Endothelial cell of umbilical vein (primary cell): ENCODE measurements at regions not wholly inside any gene's neighbourhood (a gene's known extent, or its start where the extent isn't known, plus 50 kb on each side); places are given as distances from the start of the nearest gene placed in this dataset.

Experiments
- BruUV-seq: library from RNA; stranded (reverse); fragments of 400-500 nt; replicated peaks from 2 replicates; lab custom pipeline; 2021; lab: Mats Ljungman, UMichigan
- CTCF ChIA-PET: fragments of 300-600, 350-600 bp; sonication (Branson Sonifier 250); formaldehyde crosslinking; loops from one replicate; lab custom pipeline; 2021; ENCODE audit warnings: antibody characterized with exemption, inconsistent platforms; lab: Charles Lee
- POLR2A ChIA-PET: fragments of 300-600, 350-600 bp; sonication (Branson Sonifier 250); formaldehyde crosslinking; loops from one replicate; lab custom pipeline; 2021; ENCODE audit warnings: antibody characterized with exemption, inconsistent platforms; lab: Charles Lee
- DNase-seq: peaks from one replicate; pipeline ENCODE4 v3.0.0-alpha.2; 2011; ENCODE audit warnings: low read depth, low spot score
- FAIRE-seq: peaks from 2 replicates; lab custom pipeline; 2011; peaks lifted over from hg19 to GRCh38; lab: Jason Lieb, UNC
- H2AFZ ChIP-seq: 2 replicates; pipeline ENCODE4 v1.6.0; 2012; ENCODE audit warnings: low read depth, low read length, control low read depth, inconsistent platforms
- H3K27ac ChIP-seq: 2 replicates; pipeline ENCODE4 v1.5.1; 2011; ENCODE audit warnings: low read depth, mild to moderate bottlenecking, control low read depth, low read length, moderate library complexity; ENCODE audit not compliant: insufficient read depth
- H3K27me3 ChIP-seq, 2 experiments: 2 replicates each; pipeline versions ENCODE4 v1.6.0 to v1.6.1; 2011; ENCODE audit warnings: low read length in 2 of 2, mixed read lengths in 1 of 2; ENCODE audit not compliant: control insufficient read depth in 2 of 2, insufficient read depth in 2 of 2
- H3K36me3 ChIP-seq, 2 experiments: 2 replicates in 1 of 2; 3 replicates in 1 of 2; pipeline ENCODE4 v1.5.1; 2011; ENCODE audit warnings: low read length in 2 of 2, mild to moderate bottlenecking in 1 of 2, moderate library complexity in 1 of 2; ENCODE audit not compliant: control insufficient read depth in 2 of 2, insufficient read depth in 2 of 2; ENCODE audit errors: extremely low read depth in 1 of 2
- H3K4me1 ChIP-seq: 3 replicates; pipeline ENCODE4 v1.5.1; 2011; ENCODE audit warnings: mild to moderate bottlenecking, low read length; ENCODE audit not compliant: control insufficient read depth, insufficient read depth; ENCODE audit errors: extremely low read depth
- H3K4me2 ChIP-seq: 2 replicates; pipeline ENCODE4 v1.6.1; 2011; ENCODE audit warnings: low read length, control low read depth, mixed read lengths; ENCODE audit not compliant: insufficient read depth
- H3K4me3 ChIP-seq, 3 experiments: fragments of 200-600 bp in 1 of 3; sonication (generic), shearing (Covaris generic) in 1 of 3; replicated peaks in 1 of 3; 2 replicates each; pipeline ENCODE4 v1.5.1; 2011 to 2016; ENCODE audit warnings: control low read depth in 3 of 3, low read length in 3 of 3, mild to moderate bottlenecking in 2 of 3, inconsistent platforms in 1 of 3, low read depth in 1 of 3, moderate library complexity in 1 of 3; ENCODE audit not compliant: insufficient read depth in 1 of 3
- H3K79me2 ChIP-seq: 2 replicates; pipeline ENCODE4 v1.6.0; 2012; ENCODE audit warnings: low read length, inconsistent platforms; ENCODE audit not compliant: control insufficient read depth, insufficient read depth
- H3K9ac ChIP-seq: replicated peaks from 2 replicates; pipeline ENCODE3; 2011; ENCODE audit warnings: low read length, control low read depth; ENCODE audit not compliant: insufficient read depth; ENCODE audit errors: extremely low read depth
- H3K9me1 ChIP-seq: replicated peaks from 3 replicates; pipeline ENCODE4 v1.6.0; 2011; ENCODE audit warnings: mild to moderate bottlenecking, low read length; ENCODE audit not compliant: control insufficient read depth, insufficient read depth; ENCODE audit errors: extremely low read depth
- H3K9me3 ChIP-seq: replicated peaks from 2 replicates; pipeline ENCODE4 v1.5.1; 2012; ENCODE audit warnings: low read length, inconsistent platforms; ENCODE audit not compliant: control insufficient read depth, insufficient read depth
- H4K20me1 ChIP-seq: replicated peaks from 2 replicates; pipeline ENCODE3; 2011; ENCODE audit warnings: mild to moderate bottlenecking, low read length; ENCODE audit not compliant: control insufficient read depth, insufficient read depth; ENCODE audit errors: extremely low read depth
- CTCF ChIP-seq, 2 donors: IDR thresholded peaks; 1 replicate in 1 of 2; 2 replicates in 1 of 2; pipeline ENCODE4 v1.5.1; 2011; ENCODE audit warnings: low read length in 2 of 2, mild to moderate bottlenecking in 2 of 2, moderate library complexity in 2 of 2, control low read depth in 1 of 2, inconsistent platforms in 1 of 2, low read depth in 1 of 2; ENCODE audit not compliant: insufficient read depth in 1 of 2; ENCODE audit errors: extremely low read depth in 1 of 2
- FOS ChIP-seq: IDR thresholded peaks from 2 replicates; pipeline ENCODE4 v1.6.1; 2011; ENCODE audit warnings: mild to moderate bottlenecking, low read length, moderate library complexity, borderline replicate concordance; ENCODE audit not compliant: insufficient read depth
- GATA2 ChIP-seq: IDR thresholded peaks from 2 replicates; pipeline ENCODE4 v1.7.0; 2011; ENCODE audit warnings: low read depth, mild to moderate bottlenecking, moderate library complexity, mixed read lengths, low read length; ENCODE audit not compliant: insufficient read length, insufficient read depth
- JUN ChIP-seq: IDR thresholded peaks from 2 replicates; pipeline ENCODE4 v1.6.1; 2011; ENCODE audit warnings: borderline replicate concordance, low read depth; ENCODE audit not compliant: insufficient read length, insufficient read depth
- MYC ChIP-seq: IDR thresholded peaks from one replicate; pipeline ENCODE4 v1.6.1; 2011; ENCODE audit warnings: mild to moderate bottlenecking, low read depth, low read length
- POLR2A ChIP-seq: IDR thresholded peaks from 2 replicates; pipeline ENCODE4 v1.6.1; 2012; ENCODE audit warnings: low read depth, mild to moderate bottlenecking, control low read depth, low read length
- POLR2AphosphoS5 ChIP-seq: IDR thresholded peaks from 2 replicates; pipeline ENCODE4 v1.6.1; 2012; ENCODE audit warnings: low read depth, mild to moderate bottlenecking, control low read depth, low read length, moderate library complexity; ENCODE audit not compliant: insufficient read depth
- dilution Hi-C: fragments of 300-500 bp; cut with MboI; formaldehyde crosslinking; loops from one replicate; pipeline ENCODE4 v1.15.0; 2019; ENCODE audit warnings: low sequenced_read_pairs; ENCODE audit not compliant: extremely low pct_ligation_motif_present
- intact Hi-C: fragments of 100-400 bp; cut with micrococcal nuclease; formaldehyde crosslinking; loops from one replicate; pipeline ENCODE4 v1.10.0; 2022
- TF ChIP-seq, protein P1 (sequence below): IDR thresholded peaks from 2 replicates; pipeline ENCODE4 v1.6.1; 2011; ENCODE audit not compliant: insufficient read depth, insufficient read length

- Histone ChIP-seq H3K9ac (no peak overlapping the region), H3K36me3 (no peaks in the 10 kb centered on the region), H2AFZ (no peak overlapping the region), H3K4me1 (no peaks in the 10 kb centered on the region), H3K4me3 (no peak overlapping the region), H3K9me3 (no peaks in the 10 kb centered on the region), H3K4me2 (no peak overlapping the region), H4K20me1 (no peaks in the 10 kb centered on the region), H3K9me1 (no peaks in the 10 kb centered on the region), H3K79me2 (no peaks in the 10 kb centered on the region), H3K27ac (no peak overlapping the region), H3K27me3 (no peaks in the 10 kb centered on the region)
- ChIA-PET POLR2A (no interaction called here), CTCF (no interaction called here)
- no TSS peak for BruUV-seq
- FAIRE-seq (no peak), DNase-seq (no peak)
- dilution Hi-C loops (no loop called here), intact Hi-C loops (no loop called here)
- TF ChIP-seq GATA2 (no peak), FOS (no peak), CTCF (IDR thresholded peaks at IDR 0.05; ENCODE audit: extremely low read depth in 1 of 2, insufficient read depth in 1 of 2, low read depth in 1 of 2, low read length in 2 of 2) (no peak), MYC (no peak), POLR2A (no peak), POLR2AphosphoS5 (no peak), JUN (no peak)
- TF ChIP-seq, protein P1, sequence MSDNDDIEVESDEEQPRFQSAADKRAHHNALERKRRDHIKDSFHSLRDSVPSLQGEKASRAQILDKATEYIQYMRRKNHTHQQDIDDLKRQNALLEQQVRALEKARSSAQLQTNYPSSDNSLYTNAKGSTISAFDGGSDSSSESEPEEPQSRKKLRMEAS: no peak
Observed at GRCh38 chr3:104180906-104181305, 1185.8 kb upstream of the ALCAM start.
